Retinal pigment epithelial cell (primary cell): ENCODE measurements at regions not wholly inside any gene's neighbourhood (a gene's known extent, or its start where the extent isn't known, plus 50 kb on each side); places are given as distances from the start of the nearest gene placed in this dataset.

Experiments used
- DNase-seq: peaks from one replicate; pipeline ENCODE4 v3.0.0-alpha.2; 2010; ENCODE audit warnings: low read depth
- H3K4me3 ChIP-seq: 2 replicates; pipeline ENCODE4 v1.5.1; 2011; ENCODE audit warnings: mild to moderate bottlenecking, low read length, control low read depth, moderate library complexity
- CTCF ChIP-seq: conservative IDR thresholded peaks from 2 replicates; pipeline ENCODE4 v1.5.1; 2011; ENCODE audit warnings: low read depth, low read length, control low read depth, inconsistent platforms

GRCh38 chr10:28241741-28242399 is 61.0 kb downstream of the MPP7 start:
- H3K4me3 ChIP-seq = no peak overlapping the region
- DNase-seq = no peak
- peak; percentile 89 for TF ChIP-seq CTCF

GRCh38 chr10:28240400-28240799 is 62.5 kb downstream of the MPP7 start:
- no peak for DNase-seq
- TF ChIP-seq CTCF = no peak
- H3K4me3 ChIP-seq = no peak overlapping the region

- H3K4me3 ChIP-seq = no peak overlapping the region
- no peak for TF ChIP-seq CTCF
- no peak for DNase-seq
Measured at GRCh38 chr10:28236591-28236990, 66.3 kb downstream of the MPP7 start.

- no peak overlapping the region for H3K4me3 ChIP-seq
- no peak for TF ChIP-seq CTCF
- no peak for DNase-seq
Measured at GRCh38 chr10:28220811-28221210, 82.1 kb downstream of the MPP7 start.

GRCh38 chr10:28219251-28219650 is 83.6 kb downstream of the MPP7 start:
- H3K4me3 ChIP-seq = no peak overlapping the region
- no peak for TF ChIP-seq CTCF
- no peak for DNase-seq

- TF ChIP-seq CTCF = no peak
- peak; percentile 69 for DNase-seq
- peak overlapping the region; percentile 37 for H3K4me3 ChIP-seq
Measured at GRCh38 chr10:28217848-28218247, 85.0 kb downstream of the MPP7 start.

- DNase-seq = no peak
- no peak for TF ChIP-seq CTCF
- no peak overlapping the region for H3K4me3 ChIP-seq
Measured at GRCh38 chr10:28215930-28216329, 86.9 kb downstream of the MPP7 start.
